ENCODE measurements at regions not wholly inside any gene's neighbourhood (a gene's known extent, or its start where the extent isn't known, plus 50 kb on each side); places are given as distances from the start of the nearest gene placed in this dataset.

DNA sequence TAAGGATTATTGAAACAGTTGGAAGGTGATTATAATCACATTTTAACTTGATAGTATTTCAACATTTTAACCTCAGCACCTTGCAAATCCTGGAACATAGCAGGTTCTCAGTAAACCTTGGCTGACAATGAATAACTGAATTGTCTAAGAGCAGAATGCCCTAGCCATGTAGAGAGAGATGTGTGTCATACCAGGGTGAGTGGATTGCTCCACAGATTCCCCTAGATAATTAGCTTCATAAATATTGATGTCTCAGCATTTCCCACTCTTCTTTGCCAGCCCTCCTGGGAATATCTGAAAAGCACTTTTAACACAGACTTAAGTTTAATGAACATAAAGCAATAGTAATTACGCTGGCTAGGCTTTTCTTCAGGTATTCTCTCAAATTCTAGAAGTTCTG lies 363.5 kb downstream of the MAN2A1 start:
- TF ChIP-seq CTCF (IDR thresholded peaks at IDR 0.05), result no peak
- TF ChIP-seq MAZ (IDR thresholded peaks at IDR 0.05; ENCODE audit: borderline replicate concordance, low read depth, low read length), result no peak
- no peak for TF ChIP-seq RNF2 (IDR thresholded peaks at IDR 0.05; ENCODE audit: borderline replicate concordance, low read depth)
- TF ChIP-seq NR3C1 (IDR thresholded peaks at IDR 0.05), result no peak
- no peak for TF ChIP-seq ZNF302 (CRISPR knock-in tag; IDR thresholded peaks at IDR 0.05)
- no peak for TF ChIP-seq USF2 (IDR thresholded peaks at IDR 0.05)
- TF ChIP-seq EHMT2 (IDR thresholded peaks at IDR 0.05; ENCODE audit: low read depth), result no peak
- no peak for TF ChIP-seq REST (IDR thresholded peaks at IDR 0.05)
- no peak for TF ChIP-seq NFE2L2 (conservative IDR thresholded peaks at IDR 0.05; ENCODE audit: low read length)
- no peak for TF ChIP-seq KDM1A (IDR thresholded peaks at IDR 0.05; ENCODE audit: low read depth)
- no peak for TF ChIP-seq HMGXB4 (CRISPR knock-in tag; IDR thresholded peaks at IDR 0.05; ENCODE audit: borderline replicate concordance)
- TF ChIP-seq RCOR1 (IDR thresholded peaks at IDR 0.05; ENCODE audit: low read depth, low read length), result no peak
- TF ChIP-seq, protein P1, sequence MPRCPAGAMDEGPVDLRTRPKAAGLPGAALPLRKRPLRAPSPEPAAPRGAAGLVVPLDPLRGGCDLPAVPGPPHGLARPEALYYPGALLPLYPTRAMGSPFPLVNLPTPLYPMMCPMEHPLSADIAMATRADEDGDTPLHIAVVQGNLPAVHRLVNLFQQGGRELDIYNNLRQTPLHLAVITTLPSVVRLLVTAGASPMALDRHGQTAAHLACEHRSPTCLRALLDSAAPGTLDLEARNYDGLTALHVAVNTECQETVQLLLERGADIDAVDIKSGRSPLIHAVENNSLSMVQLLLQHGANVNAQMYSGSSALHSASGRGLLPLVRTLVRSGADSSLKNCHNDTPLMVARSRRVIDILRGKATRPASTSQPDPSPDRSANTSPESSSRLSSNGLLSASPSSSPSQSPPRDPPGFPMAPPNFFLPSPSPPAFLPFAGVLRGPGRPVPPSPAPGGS (IDR thresholded peaks at IDR 0.05), result no peak
- no peak for TF ChIP-seq RAD21 (conservative IDR thresholded peaks at IDR 0.05 in 1 of 2, IDR thresholded peaks at IDR 0.05 in 1 of 2)
